ENCODE measurements at regions not wholly inside any gene's neighbourhood (a gene's known extent, or its start where the extent isn't known, plus 50 kb on each side); places are given as distances from the start of the nearest gene placed in this dataset.
"Not testable (repeated sequence)": the region's sequence is repeated elsewhere in the genome, so short reads cannot be mapped to it uniquely, and the experiment has no call there.

- no peak for DNase-seq
These were observed 539.7 kb upstream of the NETO1 start for GRCh38 chr18:73407506-73407905.

GRCh38 chr18:73384246-73384645 is 516.5 kb upstream of the NETO1 start:
- no peak for DNase-seq

GRCh38 chr18:73381699-73382036 is 513.9 kb upstream of the NETO1 start:
- no peak for DNase-seq

GRCh38 chr18:73381016-73381698 is 513.4 kb upstream of the NETO1 start:
- no peak for DNase-seq

- no peak for DNase-seq
These were observed 498.9 kb upstream of the NETO1 start for GRCh38 chr18:73366713-73367112.

- DNase-seq: no peak
These were observed 497.2 kb upstream of the NETO1 start for GRCh38 chr18:73365018-73365417.

- no peak for DNase-seq
These were observed 487.3 kb upstream of the NETO1 start for GRCh38 chr18:73355121-73355520.

- DNase-seq: no peak
These were observed 484.8 kb upstream of the NETO1 start for GRCh38 chr18:73352546-73352945.

GRCh38 chr18:73340135-73340977 is 472.6 kb upstream of the NETO1 start:
- DNase-seq: no peak

GRCh38 chr18:73331212-73331772 is 463.5 kb upstream of the NETO1 start:
- DNase-seq: no peak

- DNase-seq: not testable (repeated sequence)
These were observed 462.3 kb upstream of the NETO1 start for GRCh38 chr18:73330106-73330505.

GRCh38 chr18:73324187-73324831 is 456.5 kb upstream of the NETO1 start:
- DNase-seq: not testable (repeated sequence)

- DNase-seq: no peak
These were observed 451.1 kb upstream of the NETO1 start for GRCh38 chr18:73318739-73319479.

- DNase-seq: no peak
These were observed 448.7 kb upstream of the NETO1 start for GRCh38 chr18:73316513-73316912.

GRCh38 chr18:73315381-73315780 is 447.6 kb upstream of the NETO1 start:
- no peak for DNase-seq

GRCh38 chr18:73313476-73313875 is 445.7 kb upstream of the NETO1 start:
- DNase-seq: peak; percentile 58

- DNase-seq: peak; percentile 64
These were observed 428.9 kb upstream of the NETO1 start for GRCh38 chr18:73296686-73297085.

- DNase-seq: no peak
These were observed 424.4 kb upstream of the NETO1 start for GRCh38 chr18:73292156-73292555.

GRCh38 chr18:73288813-73289212 is 421.0 kb upstream of the NETO1 start:
- peak; percentile 30 for DNase-seq

GRCh38 chr18:73286584-73286983 is 418.8 kb upstream of the NETO1 start:
- peak; percentile 99 for DNase-seq

GRCh38 chr18:73283788-73284187 is 416.0 kb upstream of the NETO1 start:
- DNase-seq: no peak

- DNase-seq: no peak
These were observed 415.2 kb upstream of the NETO1 start for GRCh38 chr18:73283032-73283431.

- no peak for DNase-seq
These were observed 411.7 kb upstream of the NETO1 start for GRCh38 chr18:73279498-73279897.

Measured in NCI-H146 (cell line).